Pancreas (tissue), 10 donors: ENCODE measurements at regions not wholly inside any gene's neighbourhood (a gene's known extent, or its start where the extent isn't known, plus 50 kb on each side); places are given as distances from the start of the nearest gene placed in this dataset.

ENCODE experiments used
- ATAC-seq, 4 donors: fragments of 200-7000 bp; cut with Tn5 transposase; one replicate each; pipeline versions ENCODE4 v1.8.0 to v1.9.1; 2020; ENCODE audit warnings: mild to moderate bottlenecking in 4 of 4, moderate library complexity in 4 of 4
- DNase-seq, 6 donors: peaks; one replicate each; pipeline ENCODE4 v3.0.0-alpha.2; 2020
- FAIRE-seq: peaks from 2 replicates; lab custom pipeline; 2012; peaks lifted over from hg19 to GRCh38; lab: Jason Lieb, UNC
- H3K27ac ChIP-seq, 4 donors: fragments of 200-600 bp; sonication (generic); 1 replicate in 3 of 4; 2 replicates in 1 of 4; pipeline versions ENCODE4 v1.5.0 to v1.8.0; 2020
- H3K27me3 ChIP-seq, 4 donors: fragments of 200-600 bp; one replicate each; pipeline ENCODE4 v1.8.0; 2021
- H3K36me3 ChIP-seq, 3 donors: fragments of 200-600 bp; sonication (generic) in 1 of 3; one replicate each; pipeline versions ENCODE4 v1.5.0 to v1.8.0; 2020 to 2021
- H3K4me1 ChIP-seq, 3 donors: fragments of 200-600 bp; one replicate each; pipeline ENCODE4 v1.8.0; 2021
- H3K4me3 ChIP-seq, 4 donors: fragments of 200-600 bp; sonication (generic) in 2 of 4; one replicate each; pipeline versions ENCODE4 v1.5.0 to v1.8.0; 2020 to 2021
- H3K9me3 ChIP-seq, 4 donors: fragments of 200-600 bp; one replicate each; pipeline ENCODE4 v1.8.0; 2021
- WGBS, 2 donors: extraction: QIAGEN DNeasy Blood & Tissue Kit; methylation state at CpG; one replicate each; pipeline ENCODE4 v1.1.7; 2013; 5-methylcytosine and 5-hydroxymethylcytosine counted together
- intact Hi-C, 3 donors: fragments of 100-400 bp; cut with DNase I; formaldehyde crosslinking; loops; one replicate each; pipeline versions ENCODE4 v1.11.1 to v1.14.2; 2022
- TF ChIP-seq, protein P1 (sequence below), 4 donors: fragments of 200-600 bp; sonication (generic) in 3 of 4; IDR thresholded peaks; one replicate each; pipeline versions ENCODE4 v1.5.0 to v1.8.0; 2021; ENCODE audit warnings: antibody characterized with exemption in 4 of 4
- donor health status: healthy with polysubstance abuse.
- donor health status: DM: no; HTN: no; CAD: no; lungs with moderate emphysema.
- donor health status: DM: no; HTN: no; CAD: no.
- donor health status: control.
- donor health status: control.
- donor health status: Bipolar disorder and iron deficiency.
- donor health status: DM: yes; HTN: yes; CAD: no.
- donor health status: DM: no; HTN: no; CAD: no.
- donor health status: DM: no; HTN: no; CAD: no.
- donor health status: DM: yes; HTN: yes; CAD: no.

DNA sequence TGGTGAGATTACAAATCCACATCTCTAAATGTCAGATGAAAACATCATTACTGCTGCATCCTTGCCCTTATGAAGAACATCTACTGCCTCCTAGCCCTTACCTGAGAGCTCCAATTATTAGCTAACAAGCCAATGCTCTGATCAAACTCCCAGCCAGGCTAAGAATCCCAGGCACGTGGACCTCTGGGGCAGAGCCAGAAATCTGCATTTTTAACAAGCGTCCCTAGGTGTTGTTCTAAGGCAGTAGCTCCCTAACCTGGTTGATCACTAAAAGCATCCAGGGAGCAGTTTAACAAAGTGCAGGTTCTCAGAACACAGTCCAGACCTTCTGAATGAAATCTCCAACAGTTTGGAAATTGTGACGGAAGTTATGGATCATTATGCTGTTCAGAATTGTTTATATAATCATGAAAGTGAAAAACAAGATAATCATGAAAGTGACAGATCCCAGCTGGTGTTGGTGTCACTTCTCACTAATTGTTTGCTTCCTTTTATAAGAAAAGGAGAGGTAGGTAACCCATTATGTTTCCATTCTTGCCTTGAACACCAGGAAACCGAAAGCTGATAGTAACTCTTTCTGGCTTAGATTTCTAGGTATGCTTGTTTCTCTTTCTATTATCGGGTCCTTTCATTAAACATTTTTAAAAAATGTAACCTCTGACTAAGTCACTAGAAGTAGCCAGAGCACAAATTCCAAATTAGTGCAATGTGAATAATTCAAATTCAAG, 216.5 kb upstream of the NR4A3 start:
- no peaks in the 10 kb centered on the region for H3K27me3 ChIP-seq
- DNase-seq (no peak), FAIRE-seq (no peak), ATAC-seq (no peak)
- intact Hi-C loops: no loop called here
- no peaks in the 10 kb centered on the region for H3K36me3 ChIP-seq
- H3K4me1 ChIP-seq: no peaks in the 10 kb centered on the region
- 74 to 75% methylated on average over 5 of the region's 5 CpGs for WGBS, 2 donors
- H3K4me3 ChIP-seq: no peak overlapping the region
- no peaks in the 10 kb centered on the region for H3K9me3 ChIP-seq
- no peak overlapping the region for H3K27ac ChIP-seq
- TF ChIP-seq, protein P1, sequence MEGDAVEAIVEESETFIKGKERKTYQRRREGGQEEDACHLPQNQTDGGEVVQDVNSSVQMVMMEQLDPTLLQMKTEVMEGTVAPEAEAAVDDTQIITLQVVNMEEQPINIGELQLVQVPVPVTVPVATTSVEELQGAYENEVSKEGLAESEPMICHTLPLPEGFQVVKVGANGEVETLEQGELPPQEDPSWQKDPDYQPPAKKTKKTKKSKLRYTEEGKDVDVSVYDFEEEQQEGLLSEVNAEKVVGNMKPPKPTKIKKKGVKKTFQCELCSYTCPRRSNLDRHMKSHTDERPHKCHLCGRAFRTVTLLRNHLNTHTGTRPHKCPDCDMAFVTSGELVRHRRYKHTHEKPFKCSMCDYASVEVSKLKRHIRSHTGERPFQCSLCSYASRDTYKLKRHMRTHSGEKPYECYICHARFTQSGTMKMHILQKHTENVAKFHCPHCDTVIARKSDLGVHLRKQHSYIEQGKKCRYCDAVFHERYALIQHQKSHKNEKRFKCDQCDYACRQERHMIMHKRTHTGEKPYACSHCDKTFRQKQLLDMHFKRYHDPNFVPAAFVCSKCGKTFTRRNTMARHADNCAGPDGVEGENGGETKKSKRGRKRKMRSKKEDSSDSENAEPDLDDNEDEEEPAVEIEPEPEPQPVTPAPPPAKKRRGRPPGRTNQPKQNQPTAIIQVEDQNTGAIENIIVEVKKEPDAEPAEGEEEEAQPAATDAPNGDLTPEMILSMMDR (IDR thresholded peaks at IDR 0.05): no peak

DNA sequence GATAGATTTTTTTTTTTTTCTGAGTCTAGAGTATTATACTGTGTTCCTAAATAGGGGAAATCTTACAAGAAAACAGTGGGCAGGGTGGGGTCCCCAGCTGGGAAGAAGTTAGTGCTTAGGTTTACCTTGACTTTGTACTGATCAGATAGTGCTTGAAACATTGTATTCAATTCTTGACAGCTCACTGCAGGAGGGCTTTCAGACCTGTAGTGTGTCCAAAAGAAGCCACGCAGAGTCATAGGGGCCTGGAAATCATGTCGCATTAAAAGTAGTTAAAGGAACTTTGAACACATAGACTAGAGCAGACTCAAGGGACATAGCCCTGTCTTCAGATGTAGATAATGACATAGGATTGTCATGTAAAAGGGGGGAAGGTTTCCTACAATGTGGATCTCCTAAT, 215.4 kb upstream of the NR4A3 start:
- intact Hi-C loops: no loop called here
- 88% methylated on average over 2 of the region's 2 CpGs for WGBS, 2 donors
- Histone ChIP-seq H3K27me3 (no peaks in the 10 kb centered on the region), H3K4me3 (no peak overlapping the region), H3K27ac (no peak overlapping the region), H3K9me3 (no peaks in the 10 kb centered on the region), H3K4me1 (no peaks in the 10 kb centered on the region), H3K36me3 (no peaks in the 10 kb centered on the region)
- TF ChIP-seq, protein P1 (IDR thresholded peaks at IDR 0.05): no peak
- ATAC-seq (no peak), DNase-seq (no peak), FAIRE-seq (no peak)

GRCh38 chr9:99606957-99607356, 214.7 kb upstream of the NR4A3 start:
- ATAC-seq (no peak), FAIRE-seq (no peak), DNase-seq (no peak)
- H3K27me3 ChIP-seq: no peaks in the 10 kb centered on the region
- TF ChIP-seq, protein P1 (IDR thresholded peaks at IDR 0.05): no peak
- H3K4me3 ChIP-seq: no peak overlapping the region
- H3K9me3 ChIP-seq: no peaks in the 10 kb centered on the region
- intact Hi-C loops: no loop called here
- no peaks in the 10 kb centered on the region for H3K4me1 ChIP-seq
- H3K27ac ChIP-seq: no peak overlapping the region
- 11% methylated on average over 4 of the region's 4 CpGs for whole genome bisulfite sequencing, 2 donors
- no peaks in the 10 kb centered on the region for H3K36me3 ChIP-seq

DNA sequence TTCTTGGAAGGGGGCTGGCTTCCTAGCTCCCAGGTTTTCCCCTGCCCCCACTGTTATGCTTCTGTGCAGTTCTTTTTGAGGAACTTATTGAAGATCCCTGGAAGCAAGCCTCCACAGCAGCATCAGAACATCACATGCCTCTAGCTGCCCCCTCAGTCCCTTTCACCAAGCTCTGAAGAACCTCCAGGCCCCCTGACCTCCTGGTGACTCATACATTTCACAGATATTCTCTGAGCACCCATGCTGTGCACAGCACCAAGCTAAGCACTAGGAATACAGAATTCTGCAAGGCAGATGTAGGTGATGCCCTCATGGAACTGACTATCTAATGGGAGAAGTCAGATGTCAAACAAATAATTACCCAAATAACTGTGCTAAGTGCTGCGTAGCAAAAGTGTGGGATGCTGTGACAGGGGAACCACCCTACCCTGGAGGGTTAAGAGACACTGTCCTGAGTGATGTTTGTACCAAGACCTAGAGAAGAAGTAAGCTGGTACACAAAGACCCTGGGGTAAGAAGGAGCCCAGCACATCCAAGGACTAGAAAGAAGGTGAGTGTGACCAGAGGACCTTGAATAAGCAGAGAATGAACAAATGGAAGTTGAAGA, 213.7 kb upstream of the NR4A3 start:
- no peak for FAIRE-seq
- H3K27me3 ChIP-seq: no peaks in the 10 kb centered on the region
- TF ChIP-seq, protein P1 (IDR thresholded peaks at IDR 0.05): no peak
- H3K27ac ChIP-seq: no peak overlapping the region
- H3K9me3 ChIP-seq: no peaks in the 10 kb centered on the region
- no peak for DNase-seq
- no peaks in the 10 kb centered on the region for H3K36me3 ChIP-seq
- 70 to 89% methylated on average over 1 of the region's 1 CpG for WGBS, 2 donors
- intact Hi-C loops: no loop called here
- ATAC-seq: peak in 1 of 4 donors; percentile 47
- no peak overlapping the region for H3K4me3 ChIP-seq
- no peaks in the 10 kb centered on the region for H3K4me1 ChIP-seq

- no peaks in the 10 kb centered on the region for H3K27me3 ChIP-seq
- H3K9me3 ChIP-seq: no peaks in the 10 kb centered on the region
- DNase-seq: no peak
- 84 to 93% methylated on average over 5 of the region's 5 CpGs for WGBS, 2 donors
- no peaks in the 10 kb centered on the region for H3K4me1 ChIP-seq
- TF ChIP-seq, protein P1 (IDR thresholded peaks at IDR 0.05): no peak
- no peak for FAIRE-seq
- ATAC-seq: no peak
- no peaks in the 10 kb centered on the region for H3K36me3 ChIP-seq
- H3K27ac ChIP-seq: no peak overlapping the region
- no peak overlapping the region for H3K4me3 ChIP-seq
- intact Hi-C loops: no loop called here
These were observed 207.3 kb upstream of the NR4A3 start for GRCh38 chr9:99614341-99614740.
